Gastroesophageal sphincter (tissue), 4 donors: ENCODE measurements at regions not wholly inside any gene's neighbourhood (a gene's known extent, or its start where the extent isn't known, plus 50 kb on each side); places are given as distances from the start of the nearest gene placed in this dataset.

ENCODE experiments used
- ATAC-seq: fragments of 150-250 bp; one replicate; pipeline ENCODE4 v1.9.1; 2016; ENCODE audit warnings: mild to moderate bottlenecking, moderate library complexity
- H3K27ac ChIP-seq, 4 donors: fragments of 200-600 bp; sonication (generic) in 3 of 4; 1 replicate in 3 of 4; 2 replicates in 1 of 4; pipeline ENCODE4 v1.5.1; 2016 to 2019
- H3K27me3 ChIP-seq: fragments of 200-600 bp; sonication (generic); one replicate; pipeline ENCODE4 v1.5.1; 2019
- H3K36me3 ChIP-seq, 2 donors: fragments of 200-600 bp; sonication (generic); one replicate each; pipeline ENCODE4 v1.5.1; 2019; ENCODE audit warnings: control low read depth in 1 of 2
- H3K4me1 ChIP-seq, 3 donors: fragments of 200-600 bp; sonication (generic); 1 replicate in 2 of 3; 2 replicates in 1 of 3; pipeline ENCODE4 v1.5.1; 2016 to 2019; ENCODE audit warnings: control low read depth in 2 of 3
- H3K4me3 ChIP-seq, 2 donors: fragments of 200-600 bp; sonication (generic); one replicate each; pipeline ENCODE4 v1.5.1; 2019; ENCODE audit warnings: mild to moderate bottlenecking in 1 of 2, moderate library complexity in 1 of 2
- H3K9me3 ChIP-seq, 3 donors: fragments of 200-600 bp; sonication (generic); one replicate each; pipeline ENCODE4 v1.5.1; 2017 to 2019; ENCODE audit warnings: control low read depth in 2 of 3
- EP300 ChIP-seq: sonication (generic); formaldehyde crosslinking; IDR thresholded peaks from one replicate; pipeline ENCODE4 v1.6.1; 2017; ENCODE audit warnings: antibody characterized with exemption, mild to moderate bottlenecking
- POLR2A ChIP-seq, 2 donors: fragments of 450-650 bp; IDR thresholded peaks; one replicate each; pipeline ENCODE4 v1.6.1; 2017; ENCODE audit warnings: antibody characterized with exemption in 2 of 2, mild to moderate bottlenecking in 2 of 2, moderate library complexity in 1 of 2
- POLR2AphosphoS5 ChIP-seq: sonication (generic); formaldehyde crosslinking; IDR thresholded peaks from one replicate; pipeline ENCODE4 v1.6.1; 2017; ENCODE audit warnings: antibody characterized with exemption
- WGBS, 2 donors: methylation state at CpG; one replicate each; pipeline ENCODE4 v1.1.5; 2018; ENCODE audit warnings: low coverage in 1 of 2; 5-methylcytosine and 5-hydroxymethylcytosine counted together
- TF ChIP-seq, protein P1 (sequence below), 4 experiments: fragments of 200-600 bp in 2 of 4; fragments of 450-650 bp in 2 of 4; sonication (generic) in 1 of 4; IDR thresholded peaks; one replicate each; pipeline ENCODE4 v1.5.1; 2017 to 2019; ENCODE audit warnings: antibody characterized with exemption in 4 of 4, mild to moderate bottlenecking in 2 of 4, moderate library complexity in 2 of 4

DNA sequence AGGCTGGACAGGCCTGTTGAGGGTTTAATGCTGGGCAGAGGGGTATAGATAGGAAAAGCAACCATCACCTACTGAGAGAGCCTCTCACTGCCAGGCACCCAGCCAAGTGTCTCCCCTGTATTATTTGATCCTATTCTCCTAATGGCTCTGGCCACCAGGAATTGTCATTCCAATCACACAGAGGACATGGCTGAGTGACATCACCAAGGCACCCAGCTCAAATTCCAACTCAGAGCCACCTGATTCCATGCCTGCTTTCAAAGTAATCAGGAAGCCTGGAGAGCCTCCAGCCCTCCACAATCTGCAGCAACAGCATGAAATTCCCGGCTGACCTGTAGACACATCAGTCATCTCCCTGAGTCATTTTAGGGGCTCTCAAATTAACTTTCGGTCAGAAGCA lies 368.9 kb upstream of the C16orf82 start:
- WGBS, 2 donors: no CpG with 5 or more reads among the region's 2 CpGs
- TF ChIP-seq EP300 (no peak), POLR2AphosphoS5 (no peak), POLR2A (IDR thresholded peaks at IDR 0.05) (no peak)
- TF ChIP-seq, protein P1, sequence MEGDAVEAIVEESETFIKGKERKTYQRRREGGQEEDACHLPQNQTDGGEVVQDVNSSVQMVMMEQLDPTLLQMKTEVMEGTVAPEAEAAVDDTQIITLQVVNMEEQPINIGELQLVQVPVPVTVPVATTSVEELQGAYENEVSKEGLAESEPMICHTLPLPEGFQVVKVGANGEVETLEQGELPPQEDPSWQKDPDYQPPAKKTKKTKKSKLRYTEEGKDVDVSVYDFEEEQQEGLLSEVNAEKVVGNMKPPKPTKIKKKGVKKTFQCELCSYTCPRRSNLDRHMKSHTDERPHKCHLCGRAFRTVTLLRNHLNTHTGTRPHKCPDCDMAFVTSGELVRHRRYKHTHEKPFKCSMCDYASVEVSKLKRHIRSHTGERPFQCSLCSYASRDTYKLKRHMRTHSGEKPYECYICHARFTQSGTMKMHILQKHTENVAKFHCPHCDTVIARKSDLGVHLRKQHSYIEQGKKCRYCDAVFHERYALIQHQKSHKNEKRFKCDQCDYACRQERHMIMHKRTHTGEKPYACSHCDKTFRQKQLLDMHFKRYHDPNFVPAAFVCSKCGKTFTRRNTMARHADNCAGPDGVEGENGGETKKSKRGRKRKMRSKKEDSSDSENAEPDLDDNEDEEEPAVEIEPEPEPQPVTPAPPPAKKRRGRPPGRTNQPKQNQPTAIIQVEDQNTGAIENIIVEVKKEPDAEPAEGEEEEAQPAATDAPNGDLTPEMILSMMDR (IDR thresholded peaks at IDR 0.05): no peak
- H3K4me3 ChIP-seq: no peak overlapping the region
- H3K4me1 ChIP-seq: no peaks in the 10 kb centered on the region
- no peak for ATAC-seq
- H3K27me3 ChIP-seq: no peaks in the 10 kb centered on the region
- H3K9me3 ChIP-seq: no peaks in the 10 kb centered on the region
- no peak overlapping the region for H3K27ac ChIP-seq
- H3K36me3 ChIP-seq: no peaks in the 10 kb centered on the region

DNA sequence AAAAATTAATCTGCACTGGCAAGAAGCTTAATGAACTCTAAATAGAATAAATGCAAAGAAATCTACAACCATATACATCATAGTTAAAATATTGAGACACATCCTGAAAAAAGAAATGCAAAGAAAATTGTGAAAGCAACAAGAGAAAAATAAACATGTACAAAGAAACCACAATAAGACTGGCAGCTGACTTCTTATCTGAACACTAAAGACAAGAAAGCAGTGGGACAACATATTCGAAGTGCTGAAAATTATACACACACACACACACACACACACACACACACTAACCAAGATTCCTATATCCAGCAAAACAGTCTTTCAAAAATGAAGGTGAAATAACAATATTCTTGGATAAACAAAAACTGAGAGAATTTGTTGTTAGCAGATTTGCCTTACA lies 366.5 kb upstream of the C16orf82 start:
- no peak overlapping the region for H3K27ac ChIP-seq
- no peak overlapping the region for H3K4me3 ChIP-seq
- ATAC-seq: no peak
- no peaks in the 10 kb centered on the region for H3K36me3 ChIP-seq
- H3K9me3 ChIP-seq: no peaks in the 10 kb centered on the region
- no peaks in the 10 kb centered on the region for H3K4me1 ChIP-seq
- TF ChIP-seq, protein P1 (IDR thresholded peaks at IDR 0.05): no peak
- TF ChIP-seq POLR2AphosphoS5: no peak
- TF ChIP-seq EP300: no peak
- TF ChIP-seq POLR2A (IDR thresholded peaks at IDR 0.05): no peak
- H3K27me3 ChIP-seq: no peaks in the 10 kb centered on the region
- WGBS, 2 donors: 50 to 71% methylated on average over 1 of the region's 1 CpG

DNA sequence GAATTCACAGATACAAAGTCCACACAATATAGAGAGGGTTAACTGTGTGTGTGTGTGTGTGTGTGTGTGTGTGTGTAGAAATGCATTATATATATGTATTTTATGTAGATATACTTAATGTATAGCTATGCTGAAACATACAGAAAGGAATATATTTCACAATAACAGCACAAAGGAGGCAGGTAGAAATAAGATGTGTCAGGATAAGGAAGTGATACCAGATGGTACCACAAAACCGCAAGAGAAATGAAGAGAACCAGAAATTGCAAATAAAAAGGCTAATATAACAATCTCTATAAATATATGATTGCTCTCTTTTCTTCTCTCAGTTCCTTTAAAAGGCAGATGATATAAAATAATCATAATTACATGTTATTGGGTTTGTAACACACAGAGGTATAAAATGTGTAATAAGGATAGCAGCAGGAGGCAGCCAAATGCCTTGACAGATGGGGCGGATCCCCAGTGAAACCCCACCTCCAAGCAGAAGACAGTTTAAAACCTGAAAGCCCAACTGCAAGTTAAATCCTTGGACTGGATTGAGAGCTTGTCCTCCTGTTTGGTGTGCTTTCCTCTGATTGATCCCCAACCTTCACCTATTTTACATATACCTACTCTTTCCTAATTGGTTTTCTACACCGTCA lies 365.4 kb upstream of the C16orf82 start:
- Histone ChIP-seq H3K36me3 (no peaks in the 10 kb centered on the region), H3K27me3 (no peaks in the 10 kb centered on the region), H3K9me3 (no peaks in the 10 kb centered on the region), H3K27ac (no peak overlapping the region), H3K4me1 (no peaks in the 10 kb centered on the region), H3K4me3 (no peak overlapping the region)
- WGBS, 2 donors: 75 to 90% methylated on average over 2 to 3 of the region's 3 CpGs
- TF ChIP-seq EP300 (no peak), POLR2A (IDR thresholded peaks at IDR 0.05) (no peak), POLR2AphosphoS5 (no peak)
- TF ChIP-seq, protein P1 (IDR thresholded peaks at IDR 0.05): no peak
- no peak for ATAC-seq

DNA sequence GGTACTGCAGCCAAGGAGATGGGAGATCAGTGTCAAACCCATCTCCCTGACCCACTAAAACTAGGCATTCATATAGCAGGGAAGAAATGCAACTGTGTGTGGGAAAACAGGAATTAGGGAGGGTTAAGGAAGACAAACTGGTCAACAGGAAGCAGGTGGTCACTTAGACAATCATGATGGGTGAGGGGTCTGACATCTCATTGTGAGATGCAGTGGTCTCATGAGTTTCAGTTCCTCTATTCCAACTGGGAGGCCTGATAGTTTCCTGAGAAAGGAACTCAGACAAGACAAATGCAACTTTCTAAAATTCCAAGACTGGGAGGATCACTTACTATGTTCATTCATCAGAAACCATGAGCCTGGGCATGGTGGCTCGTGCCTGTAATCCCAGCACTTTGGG lies 361.4 kb upstream of the C16orf82 start:
- ATAC-seq: no peak
- Histone ChIP-seq H3K4me1 (no peaks in the 10 kb centered on the region), H3K4me3 (no peak overlapping the region), H3K27me3 (peaks cover 4% of the 10 kb centered on the region), H3K9me3 (no peaks in the 10 kb centered on the region), H3K27ac (no peak overlapping the region), H3K36me3 (no peaks in the 10 kb centered on the region)
- 60% methylated on average over 1 of the region's 1 CpG; no CpG with 5 or more reads in 1 of the 2 donors for WGBS, 2 donors
- TF ChIP-seq, protein P1 (IDR thresholded peaks at IDR 0.05): no peak
- TF ChIP-seq POLR2AphosphoS5 (no peak), POLR2A (IDR thresholded peaks at IDR 0.05) (no peak), EP300 (no peak)

DNA sequence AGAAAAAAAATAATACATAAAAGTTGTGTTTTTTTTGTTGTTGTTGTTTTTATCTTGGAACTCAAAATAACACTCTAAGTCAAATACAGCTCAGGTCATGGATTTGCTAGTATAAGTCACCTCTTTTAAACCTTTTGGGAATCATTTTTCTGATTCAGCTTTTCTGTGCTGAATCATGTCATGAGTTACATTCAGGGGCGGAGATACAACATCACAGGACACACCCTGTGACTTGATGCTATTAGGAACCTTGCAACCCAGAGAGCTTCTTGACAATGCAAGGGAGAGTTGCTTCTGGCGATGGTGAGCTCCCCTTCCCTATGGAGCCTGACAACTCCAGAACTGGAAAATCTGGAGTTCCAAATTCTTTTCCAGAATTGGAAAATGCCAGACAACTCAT lies 358.3 kb upstream of the C16orf82 start:
- H3K4me1 ChIP-seq: no peaks in the 10 kb centered on the region
- H3K27me3 ChIP-seq: peaks cover 4% of the 10 kb centered on the region
- WGBS, 2 donors: 56 to 100% methylated on average over 1 of the region's 2 CpGs
- no peak overlapping the region for H3K4me3 ChIP-seq
- H3K27ac ChIP-seq: no peak overlapping the region
- no peaks in the 10 kb centered on the region for H3K9me3 ChIP-seq
- no peak for ATAC-seq
- H3K36me3 ChIP-seq: no peaks in the 10 kb centered on the region
- TF ChIP-seq POLR2AphosphoS5 (no peak), POLR2A (IDR thresholded peaks at IDR 0.05) (no peak), EP300 (no peak)
- TF ChIP-seq, protein P1 (IDR thresholded peaks at IDR 0.05): no peak
